Upper lobe of left lung (tissue), 6 donors: ENCODE measurements at regions not wholly inside any gene's neighbourhood (a gene's known extent, or its start where the extent isn't known, plus 50 kb on each side); places are given as distances from the start of the nearest gene placed in this dataset.
"Not testable (repeated sequence)": the region's sequence is repeated elsewhere in the genome, so short reads cannot be mapped to it uniquely, and the experiment has no call there.

Source experiments
- ATAC-seq, 2 donors: fragments of 200-7000 bp; cut with Tn5 transposase; one replicate each; pipeline ENCODE4 v1.9.1; 2022; ENCODE audit warnings: mild to moderate bottlenecking in 2 of 2, moderate library complexity in 2 of 2; ENCODE audit not compliant: low FRiP score in 2 of 2
- DNase-seq, 2 donors: peaks; one replicate each; pipeline ENCODE4 v3.0.0-alpha.2; 2019 to 2020
- H3K27ac ChIP-seq, 4 donors: fragments of 200-600 bp; sonication (generic); one replicate each; pipeline ENCODE4 v1.5.1; 2016 to 2019
- H3K27me3 ChIP-seq, 4 donors: fragments of 200-600 bp; sonication (generic); one replicate each; pipeline ENCODE4 v1.5.1; 2017 to 2019
- H3K36me3 ChIP-seq, 4 donors: fragments of 200-600 bp; sonication (generic); one replicate each; pipeline ENCODE4 v1.5.1; 2016 to 2019
- H3K4me1 ChIP-seq, 4 donors: fragments of 200-600 bp; sonication (generic); one replicate each; pipeline ENCODE4 v1.5.1; 2018 to 2019
- H3K4me3 ChIP-seq, 4 donors: fragments of 200-600 bp; sonication (generic); one replicate each; pipeline ENCODE4 v1.5.1; 2017 to 2019; ENCODE audit warnings: mild to moderate bottlenecking in 2 of 4, moderate library complexity in 1 of 4
- H3K9me3 ChIP-seq, 4 donors: fragments of 200-600 bp; sonication (generic); one replicate each; pipeline ENCODE4 v1.5.1; 2018 to 2019
- CTCF ChIP-seq, 6 experiments: fragments of 450-650 bp in 4 of 6; fragments of 200-600 bp in 2 of 6; sonication (generic) in 2 of 6; IDR thresholded peaks; one replicate each; pipeline ENCODE4 v1.5.1; 2016 to 2019; ENCODE audit warnings: antibody characterized with exemption in 6 of 6
- EP300 ChIP-seq, 4 donors: sonication (generic); formaldehyde crosslinking; IDR thresholded peaks; one replicate each; pipeline ENCODE4 v1.5.1; 2017; ENCODE audit warnings: antibody characterized with exemption in 4 of 4, control low read depth in 2 of 4
- POLR2A ChIP-seq, 4 donors: fragments of 450-650 bp; IDR thresholded peaks; one replicate each; pipeline ENCODE4 v1.5.1; 2016 to 2017; ENCODE audit warnings: antibody characterized with exemption in 4 of 4, mild to moderate bottlenecking in 2 of 4
- POLR2AphosphoS5 ChIP-seq, 2 donors: sonication (generic); formaldehyde crosslinking; IDR thresholded peaks; one replicate each; pipeline ENCODE4 v1.5.1; 2017; ENCODE audit warnings: antibody characterized with exemption in 2 of 2
- WGBS, 2 donors: methylation state at CpG; one replicate each; pipeline ENCODE4 v1.1.5; 2017 to 2018; 5-methylcytosine and 5-hydroxymethylcytosine counted together
- donor health status: DM: no; HTN: no; CAD: no; lungs with moderate emphysema.
- donor health status: DM: no; HTN: yes; CAD: no; lungs with severe emphysema.

- ATAC-seq (no peak), DNase-seq (no peak)
- Histone ChIP-seq H3K27ac (no peak overlapping the region), H3K36me3 (no peaks in the 10 kb centered on the region), H3K4me1 (no peaks in the 10 kb centered on the region), H3K9me3 (no peaks in the 10 kb centered on the region), H3K27me3 (no peaks in the 10 kb centered on the region), H3K4me3 (no peak overlapping the region)
- TF ChIP-seq CTCF (IDR thresholded peaks at IDR 0.05) (no peak), POLR2A (IDR thresholded peaks at IDR 0.05) (no peak), EP300 (IDR thresholded peaks at IDR 0.05) (no peak), POLR2AphosphoS5 (IDR thresholded peaks at IDR 0.05) (no peak)
- 81% methylated on average over 4 of the region's 4 CpGs for WGBS, 2 donors
Measured at GRCh38 chr5:34436761-34437501, 219.2 kb upstream of the RAI14 start.

- Histone ChIP-seq H3K27me3 (no peaks in the 10 kb centered on the region), H3K36me3 (no peaks in the 10 kb centered on the region), H3K27ac (no peak overlapping the region), H3K4me3 (no peak overlapping the region), H3K4me1 (no peaks in the 10 kb centered on the region), H3K9me3 (no peaks in the 10 kb centered on the region)
- ATAC-seq (no peak), DNase-seq (no peak)
- TF ChIP-seq CTCF (IDR thresholded peaks at IDR 0.05) (no peak), POLR2AphosphoS5 (IDR thresholded peaks at IDR 0.05) (no peak), EP300 (IDR thresholded peaks at IDR 0.05) (no peak), POLR2A (IDR thresholded peaks at IDR 0.05) (no peak)
- WGBS, 2 donors = 65 to 67% methylated on average over 7 of the region's 7 CpGs
Measured at GRCh38 chr5:34439601-34440000, 216.5 kb upstream of the RAI14 start.

GRCh38 chr5:34441767-34442166, 214.4 kb upstream of the RAI14 start:
- H3K4me3 ChIP-seq, H3K27ac ChIP-seq, DNase-seq, ATAC-seq, H3K4me1 ChIP-seq, H3K36me3 ChIP-seq, H3K9me3 ChIP-seq, H3K27me3 ChIP-seq: not testable (repeated sequence)
- WGBS, 2 donors = 86 to 100% methylated on average over 1 of the region's 1 CpG

GRCh38 chr5:34447424-34447823, 208.7 kb upstream of the RAI14 start:
- Histone ChIP-seq H3K9me3 (no peaks in the 10 kb centered on the region), H3K4me1 (no peaks in the 10 kb centered on the region), H3K27me3 (no peaks in the 10 kb centered on the region), H3K4me3 (no peak overlapping the region), H3K36me3 (no peaks in the 10 kb centered on the region), H3K27ac (no peak overlapping the region)
- DNase-seq = no peak
- 43% methylated on average over 3 of the region's 3 CpGs; no CpG with 5 or more reads in 1 of the 2 donors for WGBS, 2 donors
- ATAC-seq = no peak
- TF ChIP-seq POLR2A (IDR thresholded peaks at IDR 0.05) = no peak
- TF ChIP-seq EP300 (IDR thresholded peaks at IDR 0.05) = no peak
- no peak for TF ChIP-seq CTCF (IDR thresholded peaks at IDR 0.05)
- TF ChIP-seq POLR2AphosphoS5 (IDR thresholded peaks at IDR 0.05) = no peak

GRCh38 chr5:34449639-34450038, 206.5 kb upstream of the RAI14 start:
- DNase-seq (no peak), ATAC-seq (no peak)
- WGBS, 2 donors = 92% methylated on average over 3 of the region's 3 CpGs

More at GRCh38 chr5:34449639-34450038, 206.5 kb upstream of the RAI14 start:
- no peak for TF ChIP-seq POLR2AphosphoS5 (IDR thresholded peaks at IDR 0.05)
- no peak for TF ChIP-seq CTCF (IDR thresholded peaks at IDR 0.05)
- TF ChIP-seq EP300 (IDR thresholded peaks at IDR 0.05) = no peak
- no peak for TF ChIP-seq POLR2A (IDR thresholded peaks at IDR 0.05)
- Histone ChIP-seq H3K27me3 (no peaks in the 10 kb centered on the region), H3K27ac (no peak overlapping the region), H3K4me3 (no peak overlapping the region), H3K4me1 (no peaks in the 10 kb centered on the region), H3K9me3 (no peaks in the 10 kb centered on the region), H3K36me3 (no peaks in the 10 kb centered on the region)
